Inflammatory macrophage treated with lipopolysaccharide for 1 hour (primary cell): ENCODE measurements at regions not wholly inside any gene's neighbourhood (a gene's known extent, or its start where the extent isn't known, plus 50 kb on each side); places are given as distances from the start of the nearest gene placed in this dataset.
A peak's percentile ranks its signal among the peaks of the same experiment; 100 is the strongest.

Experiments
- DNase-seq, 2 donors: peaks; one replicate each; pipeline ENCODE4 v3.0.0-alpha.2; 2020 to 2022

DNA sequence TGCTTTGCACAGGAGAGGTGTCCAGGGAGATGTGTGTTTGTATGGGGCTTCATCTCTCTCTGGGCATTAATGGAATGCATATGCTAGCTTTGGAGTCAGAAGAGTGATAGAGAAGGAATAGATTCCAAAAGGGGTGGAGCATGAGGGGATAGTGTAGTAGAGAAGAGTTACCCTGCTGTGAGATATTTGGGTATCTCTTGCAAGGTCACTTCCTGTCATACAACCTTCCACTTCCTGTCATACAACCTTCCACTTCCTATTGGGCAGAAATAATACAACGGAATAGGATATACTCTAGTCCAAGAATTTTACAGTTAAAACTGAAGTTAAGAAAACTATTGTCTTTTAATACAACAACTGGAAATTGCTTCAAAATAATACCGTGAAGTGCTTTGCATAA lies 351.8 kb upstream of the FMN2 start:
- no peak for DNase-seq

DNA sequence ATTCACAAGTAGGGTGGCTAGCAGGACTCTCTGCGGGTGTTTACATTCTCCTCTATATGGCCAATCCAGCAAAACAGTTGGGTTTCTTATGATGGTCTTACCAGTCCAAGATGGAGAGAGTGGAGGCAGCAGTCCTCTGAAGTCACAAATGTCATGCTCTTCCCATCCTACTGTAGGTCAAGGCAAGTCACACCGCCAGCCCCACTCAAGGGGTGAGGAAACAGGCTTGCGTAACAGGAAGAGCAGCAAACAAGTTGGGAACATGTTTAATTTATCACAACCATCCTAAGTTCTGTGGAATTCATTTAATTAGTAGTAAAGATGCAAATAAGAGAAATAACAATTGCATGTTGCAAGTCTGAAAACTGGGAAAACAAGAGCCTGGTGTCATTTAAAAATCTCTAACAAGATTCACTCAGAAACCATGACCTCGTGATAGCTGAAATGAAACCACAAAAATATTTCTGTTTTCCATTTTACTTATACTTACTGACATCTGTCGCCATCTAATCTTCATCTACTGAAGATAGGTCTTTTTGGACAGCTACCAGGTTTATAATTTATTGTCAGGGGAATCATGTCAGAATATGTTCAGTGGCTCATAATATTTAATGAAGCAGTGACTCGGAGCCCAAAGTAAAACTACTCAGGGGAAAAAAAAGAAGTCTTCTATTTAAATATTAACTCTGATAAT lies 349.1 kb upstream of the FMN2 start:
- peak; percentile 5 to 18 for DNase-seq

DNA sequence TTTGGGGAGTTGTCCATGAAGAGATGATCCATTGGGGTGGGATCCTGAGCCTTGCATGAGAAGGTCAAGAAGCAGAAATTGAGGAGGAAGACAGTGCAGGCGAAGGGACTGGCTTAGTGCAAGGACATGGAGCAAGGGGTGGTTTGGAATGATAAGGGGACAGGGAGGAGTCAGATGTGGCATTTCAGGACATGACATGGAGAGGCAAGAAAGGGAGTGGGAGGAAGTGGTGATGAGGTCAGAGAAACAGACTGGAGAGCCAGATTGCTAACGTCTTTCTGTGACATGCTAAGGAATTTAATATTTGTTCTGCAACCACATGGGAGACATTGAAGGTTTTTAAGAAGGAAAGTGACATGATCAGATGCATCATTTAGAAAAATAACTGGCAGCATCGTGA lies 346.8 kb upstream of the FMN2 start:
- DNase-seq = no peak

DNA sequence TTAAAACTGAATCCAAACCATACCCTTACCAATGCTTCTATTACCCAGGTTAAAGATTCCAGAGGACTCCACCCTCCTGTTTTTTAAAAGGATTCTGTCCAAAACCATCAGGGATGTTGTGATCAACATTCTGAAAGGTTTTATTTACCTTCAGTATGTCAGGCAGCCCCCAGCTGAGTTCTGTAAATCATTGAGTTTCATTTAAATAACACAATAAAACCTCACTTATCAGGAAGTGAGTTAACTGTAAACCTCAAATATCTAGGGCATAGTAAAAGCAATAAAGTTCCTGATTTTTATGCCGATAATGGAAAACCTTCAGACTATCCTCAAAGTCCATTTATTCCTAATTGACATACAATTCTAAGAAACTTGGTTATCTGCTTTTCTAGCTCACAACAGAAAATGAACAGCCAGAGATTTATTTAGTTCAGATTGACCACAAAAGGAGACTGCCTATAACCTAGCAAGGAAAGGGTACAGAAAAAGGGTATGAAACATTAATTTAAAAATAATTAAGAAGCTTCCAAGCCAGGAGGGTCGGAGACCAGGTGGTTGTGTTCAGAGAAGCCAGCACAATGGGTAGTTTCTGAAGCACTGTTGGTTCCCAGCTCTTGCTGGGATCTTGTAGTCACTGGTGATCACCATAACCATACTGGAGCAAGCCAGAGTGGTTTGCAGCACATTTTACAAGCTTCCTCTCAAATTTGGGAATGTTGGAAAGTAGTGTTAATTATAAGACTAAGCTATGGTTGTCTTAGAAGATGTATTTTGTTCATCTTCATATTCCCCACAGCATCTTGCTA lies 336.4 kb upstream of the FMN2 start:
- DNase-seq = no peak

DNA sequence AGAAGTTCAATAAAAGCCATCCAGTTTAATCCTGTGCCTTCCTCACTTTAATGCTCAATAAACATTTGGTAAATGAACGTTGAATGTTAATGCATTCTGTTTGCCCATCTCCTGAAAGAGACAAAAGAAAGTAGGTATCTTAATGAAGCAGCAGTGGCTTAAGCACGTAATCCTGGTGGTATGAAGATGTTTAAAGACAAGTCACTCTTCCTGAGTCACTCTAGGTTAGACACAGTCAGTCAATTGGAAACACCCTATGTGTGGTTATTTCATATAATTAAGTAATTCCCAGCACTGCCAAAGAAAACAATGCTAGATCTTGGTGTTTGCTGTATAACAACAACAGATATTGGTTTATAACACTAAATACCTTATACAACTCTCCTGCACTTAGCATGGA lies 334.0 kb upstream of the FMN2 start:
- DNase-seq = no peak

DNA sequence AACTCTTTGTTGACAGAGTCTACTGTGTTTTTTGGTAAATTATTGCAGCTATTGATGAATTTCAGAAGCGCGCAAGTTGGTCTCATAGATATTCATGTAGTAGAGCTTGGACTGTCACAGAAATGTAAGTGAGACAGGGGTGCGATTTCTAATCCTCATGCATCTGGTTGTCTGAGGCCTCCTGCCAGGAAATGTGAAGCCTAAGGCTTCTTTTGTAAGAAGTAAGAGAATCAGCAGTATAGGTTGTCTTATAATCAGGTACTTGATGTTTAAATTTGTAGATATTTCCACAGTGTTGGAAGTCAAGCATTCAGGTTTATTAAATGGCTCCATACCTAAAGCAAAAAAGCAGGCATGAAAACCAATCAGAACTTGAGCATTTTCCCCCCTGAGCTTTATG lies 332.9 kb upstream of the FMN2 start:
- no peak for DNase-seq

DNA sequence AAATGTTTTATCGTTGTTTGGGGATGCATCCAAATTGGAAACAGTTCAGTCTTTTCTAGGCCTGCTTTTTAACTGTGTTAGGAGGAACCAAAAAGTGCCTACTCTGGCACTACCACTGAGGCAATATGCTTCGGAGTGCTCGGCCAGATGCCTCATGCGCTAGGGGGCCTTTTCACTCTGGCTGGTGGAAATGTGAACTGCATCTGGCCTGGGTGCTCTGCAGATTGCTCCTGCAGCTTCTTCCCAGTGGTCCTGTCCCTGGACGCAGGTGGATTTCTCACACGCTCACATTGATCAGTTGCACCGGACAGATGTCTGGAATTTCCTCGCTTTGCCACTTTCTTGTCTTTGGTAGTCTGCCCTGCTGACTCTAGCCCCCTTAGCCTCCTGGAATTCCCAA lies 330.2 kb upstream of the FMN2 start:
- DNase-seq = no peak

DNA sequence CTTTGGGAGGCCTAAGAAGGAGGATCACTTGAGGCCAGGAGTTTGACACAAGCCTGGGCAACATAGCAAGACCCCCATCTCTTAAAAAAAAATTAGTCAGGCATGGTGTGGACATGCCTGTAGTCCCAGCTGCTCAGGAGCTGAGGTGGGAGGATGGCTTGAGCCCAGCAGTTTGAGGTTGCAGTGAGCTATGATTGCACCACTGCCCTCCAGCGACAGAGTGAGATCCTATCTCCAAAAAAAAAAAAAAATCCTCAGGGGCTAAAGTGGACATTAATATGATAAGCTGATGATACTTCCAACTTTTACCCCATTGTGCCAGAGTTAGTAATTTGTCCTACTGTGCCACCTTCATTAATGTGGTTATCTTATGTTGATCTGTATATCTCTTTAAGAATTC lies 327.8 kb upstream of the FMN2 start:
- no peak for DNase-seq

DNA sequence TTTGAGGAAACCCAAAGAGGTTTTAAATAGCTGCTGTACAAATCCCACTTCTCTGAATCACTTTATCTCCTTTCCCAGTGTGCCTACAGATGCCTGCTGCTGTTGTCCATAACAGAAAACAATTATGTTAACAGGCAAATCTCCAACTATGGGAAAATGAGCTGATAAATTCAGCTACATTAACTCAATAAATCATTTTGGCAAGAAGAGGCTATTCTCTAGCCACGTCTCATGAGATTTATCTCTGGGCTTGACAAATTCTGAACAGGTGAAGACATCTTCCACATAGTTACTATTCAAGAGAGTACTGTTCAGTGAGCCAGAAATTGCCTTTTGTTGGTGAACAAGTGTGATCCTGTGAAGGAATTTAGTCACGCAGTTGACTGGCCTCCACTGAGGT lies 327.1 kb upstream of the FMN2 start:
- DNase-seq = no peak

DNA sequence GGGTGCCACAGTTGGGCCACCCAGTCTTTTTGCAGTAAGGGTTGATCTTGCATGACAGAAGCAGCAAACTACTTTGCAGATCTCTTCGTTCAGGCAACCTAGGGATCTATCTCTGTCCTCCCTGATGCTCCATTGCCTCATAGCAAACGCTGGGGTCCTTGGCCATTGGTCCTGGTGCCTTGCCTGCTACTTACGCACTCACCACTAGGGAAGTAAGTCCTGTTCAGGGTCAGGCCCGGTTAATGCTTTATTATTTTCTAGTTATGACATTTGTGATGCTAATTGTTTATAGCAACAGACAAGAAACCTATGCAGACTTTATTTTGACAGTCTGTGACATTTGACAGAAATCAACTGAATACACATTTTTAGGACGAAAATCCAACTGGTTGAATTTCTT lies 326.5 kb upstream of the FMN2 start:
- no peak for DNase-seq

DNA sequence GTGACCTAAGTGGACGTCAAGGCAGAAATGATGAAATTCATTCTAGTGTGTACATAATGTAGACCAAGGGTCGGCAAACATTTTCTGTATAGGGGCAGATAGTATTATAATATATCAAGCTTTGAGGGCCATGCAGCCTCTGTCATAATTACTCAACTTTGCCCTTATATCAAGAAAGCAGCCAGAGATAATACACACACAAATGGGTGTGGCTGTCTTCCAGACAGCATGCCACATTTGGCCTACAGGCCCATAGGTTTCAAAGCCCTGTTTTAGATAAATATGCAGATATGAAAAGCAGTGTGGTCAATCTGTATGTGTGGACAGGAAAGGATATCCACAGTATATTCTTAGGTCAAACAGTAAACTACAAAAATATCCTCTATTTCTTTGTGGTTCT lies 320.1 kb upstream of the FMN2 start:
- DNase-seq = no peak

DNA sequence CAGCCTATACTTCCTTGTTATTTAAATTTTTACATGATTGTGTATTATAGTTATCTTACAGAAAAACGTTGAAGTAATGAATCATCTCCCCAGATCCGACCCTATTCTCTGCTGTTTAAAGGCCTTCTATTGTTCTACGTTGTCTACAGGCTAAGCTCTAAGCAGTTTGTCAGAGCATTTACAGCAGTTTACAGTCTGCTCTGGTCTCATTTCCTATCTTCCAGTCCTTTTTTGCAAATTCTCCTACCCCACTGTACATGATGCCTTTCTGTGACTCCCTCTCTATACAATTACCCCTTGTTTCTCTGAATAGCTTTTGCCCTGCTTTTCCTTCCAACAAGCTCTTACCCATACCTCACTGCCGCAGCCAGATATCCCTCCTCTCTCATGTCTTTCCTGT lies 319.2 kb upstream of the FMN2 start:
- DNase-seq = no peak

DNA sequence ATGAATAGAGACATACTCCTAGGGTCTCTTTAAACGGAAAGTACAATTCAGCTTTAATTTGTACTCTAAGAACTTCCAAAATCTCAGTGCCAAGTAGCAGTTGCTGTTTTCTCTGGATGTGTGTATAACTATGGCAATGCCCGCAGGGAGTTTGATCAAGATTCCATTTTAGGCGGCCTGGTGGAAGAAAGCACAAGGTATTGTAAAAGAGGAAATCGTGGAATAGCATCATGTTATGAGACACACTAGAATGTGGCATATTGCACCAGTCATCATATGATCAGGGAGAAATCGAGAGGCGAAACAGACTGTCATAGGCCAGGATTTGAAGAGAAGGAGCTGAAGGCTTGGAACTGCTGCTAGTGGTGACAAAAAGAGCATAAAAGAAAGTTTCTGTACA lies 316.2 kb upstream of the FMN2 start:
- DNase-seq = no peak

DNA sequence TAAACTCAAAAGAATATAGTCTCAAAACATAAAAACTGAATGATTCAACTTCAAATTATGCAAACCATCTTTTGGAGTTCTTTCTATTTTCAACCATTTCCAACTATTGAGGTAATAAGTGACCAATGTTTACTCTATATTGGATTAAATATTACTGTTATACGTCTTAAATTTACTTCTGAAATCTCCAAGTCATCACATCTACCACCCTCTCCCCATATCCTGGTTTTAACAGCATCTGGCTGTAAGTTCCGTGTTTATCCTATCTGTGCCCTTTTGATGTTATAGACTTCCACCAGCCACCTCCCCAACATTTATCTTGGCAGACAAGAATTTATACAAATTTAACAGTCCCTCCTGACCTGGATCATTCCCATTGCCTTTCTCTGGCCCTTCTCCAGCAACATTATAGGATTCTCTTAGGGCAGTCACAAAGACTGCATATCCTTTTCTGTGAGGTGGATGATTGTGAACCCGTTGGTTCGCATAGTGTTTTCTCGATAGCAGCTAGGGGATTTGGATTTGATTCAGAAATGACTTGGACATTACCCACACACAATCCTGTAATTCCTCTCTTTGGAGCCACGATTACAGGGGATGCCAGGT lies 313.4 kb upstream of the FMN2 start:
- DNase-seq = no peak

DNA sequence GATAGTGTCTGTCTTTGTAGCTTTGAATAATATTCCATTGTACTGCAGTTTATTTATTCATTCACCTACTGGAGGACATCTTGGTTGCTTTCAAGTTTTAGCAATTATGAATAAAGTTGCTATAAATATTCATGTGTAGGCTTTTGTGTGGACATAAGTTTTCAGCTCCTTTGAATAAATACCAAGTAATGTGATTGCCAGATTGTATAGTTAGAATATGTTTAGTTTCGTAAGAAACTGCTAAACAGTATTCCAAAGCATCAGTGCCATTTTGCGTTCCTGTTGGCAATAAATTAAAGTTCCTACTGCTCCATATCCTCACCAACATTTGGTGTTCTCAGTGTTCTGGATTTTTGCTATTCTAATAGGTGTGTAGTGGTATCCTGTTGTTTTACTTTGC lies 311.7 kb upstream of the FMN2 start:
- DNase-seq = no peak

DNA sequence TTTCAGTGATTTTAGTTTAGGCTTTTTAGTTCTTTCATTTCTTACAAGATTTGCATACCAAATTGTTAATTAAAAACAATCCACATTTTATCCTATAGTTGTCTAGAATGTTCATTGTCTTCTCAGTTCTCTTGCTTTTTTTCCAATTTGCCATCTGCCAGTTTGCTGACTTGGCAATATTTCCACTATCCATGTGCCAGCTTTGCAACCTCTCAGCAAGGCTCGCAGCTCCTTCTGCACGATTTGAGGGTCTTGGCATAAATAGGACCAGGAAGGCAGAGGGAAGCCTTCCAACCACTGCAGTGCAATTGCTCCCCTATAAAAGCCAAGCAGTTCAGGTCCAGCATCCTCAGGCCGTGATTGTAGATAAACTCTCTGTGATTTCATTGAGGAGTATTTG lies 306.8 kb upstream of the FMN2 start:
- DNase-seq = no peak

DNA sequence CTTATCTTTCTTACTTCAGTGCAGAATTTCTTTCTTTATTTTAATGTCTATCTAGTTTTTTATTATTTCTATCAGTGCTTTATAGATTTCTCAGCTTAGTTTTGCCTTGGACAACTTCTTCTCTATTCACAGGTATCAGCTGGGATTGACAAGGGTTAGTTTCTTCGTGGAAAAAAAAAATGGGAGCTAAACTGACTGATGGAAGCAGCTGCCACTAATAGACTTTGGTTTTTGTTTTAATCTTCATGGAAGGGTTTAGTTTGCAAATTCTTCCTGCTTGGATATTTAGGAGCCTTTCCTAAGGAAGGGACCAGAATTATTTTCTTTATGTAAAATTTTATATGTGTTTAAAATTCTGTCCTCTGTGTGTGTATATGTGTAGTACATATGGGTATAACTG lies 306.1 kb upstream of the FMN2 start:
- DNase-seq = no peak

DNA sequence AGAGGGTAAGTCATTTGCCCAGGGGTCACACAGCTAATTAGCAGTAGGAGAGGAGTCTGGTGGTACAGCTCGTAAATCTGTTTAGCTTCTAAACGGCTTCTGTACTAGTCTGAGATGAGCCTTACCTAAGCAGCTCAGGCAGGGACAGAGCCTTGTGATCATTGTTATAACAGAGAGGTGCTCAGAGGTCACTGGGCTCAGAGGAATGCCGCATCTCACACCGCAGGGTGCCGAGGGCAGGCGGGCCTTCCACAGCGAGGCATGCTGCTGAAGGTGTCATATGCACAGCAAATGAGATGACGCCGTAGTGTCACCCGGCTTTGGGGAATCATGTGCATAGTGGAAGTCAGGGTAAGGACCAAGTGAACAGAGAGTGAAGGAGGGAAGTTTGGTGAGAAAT lies 305.2 kb upstream of the FMN2 start:
- DNase-seq = no peak

DNA sequence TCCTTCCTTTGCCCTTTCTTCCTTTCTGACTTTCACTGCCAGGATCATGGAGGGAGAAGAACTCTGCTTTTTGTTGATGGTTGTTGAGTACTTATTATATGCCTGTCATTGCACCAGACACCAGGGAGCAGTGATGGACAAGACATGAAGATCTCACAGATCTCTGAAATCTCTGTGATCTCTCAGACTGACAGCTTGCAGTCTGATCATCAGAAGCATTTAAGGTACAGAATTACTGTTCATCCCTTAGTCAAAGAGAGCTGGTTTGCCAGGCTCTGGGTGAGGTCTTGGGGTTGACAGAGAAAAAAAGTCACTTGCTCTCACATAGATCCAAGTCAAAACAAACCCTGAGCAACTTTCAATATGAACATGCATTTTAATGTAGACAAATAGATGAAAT lies 299.5 kb upstream of the FMN2 start:
- peak; percentile 15 to 17 for DNase-seq

DNA sequence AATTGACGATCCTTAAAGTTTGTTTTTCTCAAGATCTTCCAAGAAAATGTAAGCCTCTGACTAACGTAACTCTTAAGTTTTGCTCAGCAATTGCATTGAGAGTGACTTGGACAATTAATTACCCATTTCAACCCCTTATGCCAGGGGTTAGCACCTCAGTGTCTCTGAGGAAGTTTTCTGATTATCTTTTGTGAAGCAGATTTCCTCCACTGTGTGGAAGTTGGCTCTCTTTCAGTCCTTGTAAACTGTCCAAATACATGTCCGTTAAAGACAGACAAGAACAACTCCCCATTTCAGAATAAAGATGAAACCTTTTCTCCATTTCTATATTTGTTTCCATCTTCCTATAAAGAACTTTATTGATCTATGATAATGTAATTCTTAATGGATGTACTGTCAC lies 296.4 kb upstream of the FMN2 start:
- DNase-seq = no peak

DNA sequence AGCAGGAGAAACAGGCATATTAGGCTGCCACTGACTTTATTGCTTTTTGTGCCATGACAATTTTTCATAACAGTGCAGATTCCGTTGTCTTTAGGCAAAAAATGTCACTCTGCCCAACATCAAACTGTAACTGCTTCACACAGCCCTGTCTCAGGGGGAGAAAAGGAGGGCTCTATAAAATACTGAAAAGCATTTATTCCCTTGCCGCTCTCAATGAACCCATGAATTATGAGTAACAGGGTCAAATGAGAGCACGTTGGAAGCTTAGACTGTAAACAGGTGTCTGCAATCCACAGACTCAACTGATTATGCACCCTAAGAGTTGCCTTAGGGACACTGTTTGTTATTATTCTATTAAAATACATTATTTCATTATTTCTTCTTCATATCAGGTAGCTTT lies 292.1 kb upstream of the FMN2 start:
- no peak for DNase-seq

DNA sequence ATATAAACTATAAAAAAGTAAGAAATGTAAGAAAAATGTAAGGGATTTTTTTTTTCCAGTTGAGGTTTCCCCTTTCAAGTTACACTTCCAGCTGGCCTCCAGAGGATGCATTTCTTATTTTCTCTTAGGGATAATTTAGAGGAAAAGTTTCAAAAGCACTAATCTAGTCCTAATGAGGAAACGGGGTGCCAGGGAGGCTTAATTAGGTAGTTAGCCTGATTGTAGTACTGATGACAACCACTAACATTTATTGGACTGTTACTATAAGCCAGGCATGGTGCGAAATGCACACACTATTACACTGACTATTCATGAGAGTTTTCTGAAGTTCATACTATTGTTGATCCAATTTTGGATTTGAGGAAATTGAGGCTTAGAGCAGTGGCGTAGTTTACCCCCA lies 290.8 kb upstream of the FMN2 start:
- no peak for DNase-seq

DNA sequence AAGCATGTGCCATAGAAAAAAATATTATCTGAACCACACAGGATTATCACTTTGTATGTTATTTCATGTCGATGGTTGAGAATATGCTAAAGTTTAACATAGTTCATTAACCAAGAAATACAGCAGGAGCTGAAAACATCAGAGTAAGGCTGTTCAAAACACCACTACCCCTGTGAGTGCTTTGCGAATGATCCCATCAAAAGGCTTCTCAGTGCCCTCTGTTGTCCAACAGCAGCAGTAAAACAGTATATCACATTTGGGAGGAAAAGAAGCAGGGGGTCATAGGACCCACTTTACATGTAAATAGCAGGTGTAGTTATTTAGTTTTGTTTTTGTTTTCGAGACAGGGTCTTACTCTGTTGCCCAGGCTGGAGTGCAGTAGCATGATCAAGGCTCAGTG lies 289.4 kb upstream of the FMN2 start:
- DNase-seq = no peak

DNA sequence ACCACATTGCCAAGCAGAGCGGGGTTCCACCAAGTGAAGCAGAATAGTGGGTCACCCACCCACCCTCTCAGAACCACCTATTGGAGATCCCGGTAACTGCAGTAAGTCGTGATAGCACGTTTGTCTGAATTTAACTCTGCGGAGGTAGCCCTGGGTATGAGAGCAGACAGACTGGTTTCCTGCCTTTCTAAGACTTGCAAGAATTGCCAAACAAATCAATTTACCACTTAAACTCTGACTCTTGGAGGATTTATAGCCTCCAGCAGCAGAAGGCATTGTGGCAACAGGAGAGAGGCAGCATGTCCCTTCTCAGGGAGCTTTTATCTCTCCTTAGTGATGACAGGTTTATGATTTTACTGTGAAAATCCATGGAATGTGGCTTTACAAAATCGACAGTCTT lies 287.9 kb upstream of the FMN2 start:
- no peak for DNase-seq

DNA sequence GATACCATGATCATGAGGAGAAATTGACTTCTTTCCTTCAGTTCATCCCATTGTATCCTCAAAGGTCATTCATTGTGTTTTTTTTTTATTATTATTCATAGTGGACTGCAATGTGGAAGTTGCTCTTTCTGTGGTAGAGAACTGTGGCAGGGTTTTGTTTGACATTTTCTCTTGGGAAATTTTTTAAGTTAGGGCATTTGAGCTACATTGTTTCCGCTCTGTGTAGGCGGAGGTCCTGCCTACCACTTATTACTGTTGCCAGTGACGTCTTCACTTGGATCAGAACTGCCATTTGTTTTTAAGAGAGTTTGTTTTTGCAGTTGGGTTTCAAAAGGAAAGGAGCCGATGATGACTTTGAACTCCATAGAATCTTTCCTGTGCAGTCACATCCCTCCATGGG lies 287.4 kb upstream of the FMN2 start:
- peak in 1 of 2 donors; percentile 22 for DNase-seq
